ENCODE measurements at regions not wholly inside any gene's neighbourhood (a gene's known extent, or its start where the extent isn't known, plus 50 kb on each side); places are given as distances from the start of the nearest gene placed in this dataset.

- TF ChIP-seq CTCF (IDR thresholded peaks at IDR 0.05; ENCODE audit: poor library complexity) (no peak), EZH2 (IDR thresholded peaks at IDR 0.05; ENCODE audit: borderline replicate concordance) (no peak), EZH2phosphoT487 (IDR thresholded peaks at IDR 0.05; ENCODE audit: low read depth, severe bottlenecking, unreplicated experiment) (no peak)
These were observed 234.9 kb downstream of the GATA3 start for GRCh38 chr10:8289186-8289924.
